ENCODE measurements at regions not wholly inside any gene's neighbourhood (a gene's known extent, or its start where the extent isn't known, plus 50 kb on each side); places are given as distances from the start of the nearest gene placed in this dataset.

GRCh38 chr9:91032121-91032531, 230.5 kb downstream of the SYK start:
- Histone ChIP-seq H3K9ac (ENCODE audit: low read depth, low read length) (no peak overlapping the region), H3K27ac (ENCODE audit: low read length) (no peak overlapping the region), H2AFZ (ENCODE audit: low read depth, low read length) (no peak overlapping the region), H3K27me3 (ENCODE audit: insufficient read depth, low read length, poor library complexity) (no peaks in the 10 kb centered on the region), H3K79me2 (ENCODE audit: insufficient read depth, low read length) (no peaks in the 10 kb centered on the region), H4K20me1 (ENCODE audit: insufficient read depth, low read length) (no peaks in the 10 kb centered on the region), H3K4me1 (ENCODE audit: insufficient read depth, low read length) (peaks cover 7% of the 10 kb centered on the region), H3K36me3 (ENCODE audit: insufficient read depth, low read length) (no peaks in the 10 kb centered on the region), H3K4me3 (ENCODE audit: low read depth in 1 of 2, low read length in 2 of 2) (no peak overlapping the region), H3K4me2 (ENCODE audit: insufficient read depth, low read length) (no peak overlapping the region), H3K9me3 (ENCODE audit: insufficient read depth, low read length, severe bottlenecking) (no peaks in the 10 kb centered on the region)
- DNase-seq (no peak), ATAC-seq (ENCODE audit: insufficient read depth, low read depth) (no peak)
- no peak for TF ChIP-seq CTCF (IDR thresholded peaks at IDR 0.05; ENCODE audit: borderline replicate concordance, extremely low read depth, low read length, poor library complexity, severe bottlenecking)
- no peak for TF ChIP-seq EZH2 (IDR thresholded peaks at IDR 0.05; ENCODE audit: borderline replicate concordance, low read depth, low read length, severe bottlenecking)

GRCh38 chr9:91033270-91033669, 231.7 kb downstream of the SYK start:
- no peak overlapping the region for H2AFZ ChIP-seq (ENCODE audit: low read depth, low read length)
- H3K79me2 ChIP-seq (ENCODE audit: insufficient read depth, low read length), result no peaks in the 10 kb centered on the region
- ATAC-seq (ENCODE audit: insufficient read depth, low read depth), result no peak
- H3K36me3 ChIP-seq (ENCODE audit: insufficient read depth, low read length), result no peaks in the 10 kb centered on the region
- H4K20me1 ChIP-seq (ENCODE audit: insufficient read depth, low read length), result no peaks in the 10 kb centered on the region
- no peak overlapping the region for H3K9ac ChIP-seq (ENCODE audit: low read depth, low read length)
- no peak for TF ChIP-seq CTCF (IDR thresholded peaks at IDR 0.05; ENCODE audit: borderline replicate concordance, extremely low read depth, low read length, poor library complexity, severe bottlenecking)
- TF ChIP-seq EZH2 (IDR thresholded peaks at IDR 0.05; ENCODE audit: borderline replicate concordance, low read depth, low read length, severe bottlenecking), result no peak
- no peak overlapping the region for H3K4me2 ChIP-seq (ENCODE audit: insufficient read depth, low read length)
- H3K27me3 ChIP-seq (ENCODE audit: insufficient read depth, low read length, poor library complexity), result no peaks in the 10 kb centered on the region
- no peaks in the 10 kb centered on the region for H3K9me3 ChIP-seq (ENCODE audit: insufficient read depth, low read length, severe bottlenecking)
- H3K27ac ChIP-seq (ENCODE audit: low read length), result no peak overlapping the region
- DNase-seq, result no peak
- peaks cover 12% of the 10 kb centered on the region for H3K4me1 ChIP-seq (ENCODE audit: insufficient read depth, low read length)
- H3K4me3 ChIP-seq (ENCODE audit: low read depth in 1 of 2, low read length in 2 of 2), result no peak overlapping the region

GRCh38 chr9:91033797-91034196, 232.2 kb downstream of the SYK start:
- TF ChIP-seq CTCF (IDR thresholded peaks at IDR 0.05; ENCODE audit: borderline replicate concordance, extremely low read depth, low read length, poor library complexity, severe bottlenecking) (peak; percentile 66), EZH2 (IDR thresholded peaks at IDR 0.05; ENCODE audit: borderline replicate concordance, low read depth, low read length, severe bottlenecking) (no peak)
- H3K4me2 ChIP-seq (ENCODE audit: insufficient read depth, low read length), result no peak overlapping the region
- no peaks in the 10 kb centered on the region for H4K20me1 ChIP-seq (ENCODE audit: insufficient read depth, low read length)
- H2AFZ ChIP-seq (ENCODE audit: low read depth, low read length), result no peak overlapping the region
- no peak overlapping the region for H3K4me3 ChIP-seq (ENCODE audit: low read depth in 1 of 2, low read length in 2 of 2)
- no peak overlapping the region for H3K27ac ChIP-seq (ENCODE audit: low read length)
- no peaks in the 10 kb centered on the region for H3K79me2 ChIP-seq (ENCODE audit: insufficient read depth, low read length)
- H3K9ac ChIP-seq (ENCODE audit: low read depth, low read length), result no peak overlapping the region
- H3K4me1 ChIP-seq (ENCODE audit: insufficient read depth, low read length), result peaks cover 12% of the 10 kb centered on the region
- H3K36me3 ChIP-seq (ENCODE audit: insufficient read depth, low read length), result no peaks in the 10 kb centered on the region
- H3K9me3 ChIP-seq (ENCODE audit: insufficient read depth, low read length, severe bottlenecking), result no peaks in the 10 kb centered on the region
- ATAC-seq (ENCODE audit: insufficient read depth, low read depth), result peak; percentile 40; the same call in 1 of the 3 replicates
- DNase-seq, result peak; percentile 51
- no peaks in the 10 kb centered on the region for H3K27me3 ChIP-seq (ENCODE audit: insufficient read depth, low read length, poor library complexity)

- no peak for DNase-seq
- no peak for TF ChIP-seq CTCF (IDR thresholded peaks at IDR 0.05; ENCODE audit: borderline replicate concordance, extremely low read depth, low read length, poor library complexity, severe bottlenecking)
- no peak for TF ChIP-seq EZH2 (IDR thresholded peaks at IDR 0.05; ENCODE audit: borderline replicate concordance, low read depth, low read length, severe bottlenecking)
- H3K9me3 ChIP-seq (ENCODE audit: insufficient read depth, low read length, severe bottlenecking), result no peaks in the 10 kb centered on the region
- H3K27me3 ChIP-seq (ENCODE audit: insufficient read depth, low read length, poor library complexity), result no peaks in the 10 kb centered on the region
- no peak overlapping the region for H3K27ac ChIP-seq (ENCODE audit: low read length)
- no peaks in the 10 kb centered on the region for H4K20me1 ChIP-seq (ENCODE audit: insufficient read depth, low read length)
- ATAC-seq (ENCODE audit: insufficient read depth, low read depth), result no peak
- H3K9ac ChIP-seq (ENCODE audit: low read depth, low read length), result no peak overlapping the region
- H2AFZ ChIP-seq (ENCODE audit: low read depth, low read length), result no peak overlapping the region
- H3K4me1 ChIP-seq (ENCODE audit: insufficient read depth, low read length), result peaks cover 12% of the 10 kb centered on the region
- no peak overlapping the region for H3K4me2 ChIP-seq (ENCODE audit: insufficient read depth, low read length)
- H3K36me3 ChIP-seq (ENCODE audit: insufficient read depth, low read length), result no peaks in the 10 kb centered on the region
- no peak overlapping the region for H3K4me3 ChIP-seq (ENCODE audit: low read depth in 1 of 2, low read length in 2 of 2)
- no peaks in the 10 kb centered on the region for H3K79me2 ChIP-seq (ENCODE audit: insufficient read depth, low read length)
Measured at GRCh38 chr9:91034521-91034920, 232.9 kb downstream of the SYK start.

Data from DND-41 (cell line).